ENCODE measurements at regions not wholly inside any gene's neighbourhood (a gene's known extent, or its start where the extent isn't known, plus 50 kb on each side); places are given as distances from the start of the nearest gene placed in this dataset.

GRCh38 chr1:65084066-65084465, 63.9 kb upstream of the AK4 start (continued):
- TF ChIP-seq CHD7 (IDR thresholded peaks at IDR 0.05; ENCODE audit: insufficient replicate concordance, low read length) (no peak), SP4 (IDR thresholded peaks at IDR 0.05; ENCODE audit: low read length) (no peak), CBX5 (IDR thresholded peaks at IDR 0.05; ENCODE audit: low read depth, low read length) (no peak), KDM4A (IDR thresholded peaks at IDR 0.05; ENCODE audit: low read depth, low read length, severe bottlenecking) (no peak), GABPA (IDR thresholded peaks at IDR 0.05; ENCODE audit: borderline replicate concordance, insufficient read depth, low read length) (no peak), TCF12 (IDR thresholded peaks at IDR 0.05; ENCODE audit: low read depth, low read length) (no peak), ASH2L (IDR thresholded peaks at IDR 0.05; ENCODE audit: low read length) (no peak), POU5F1 (IDR thresholded peaks at IDR 0.05; ENCODE audit: low read depth, low read length) (no peak), TEAD4 (IDR thresholded peaks at IDR 0.05; ENCODE audit: low read depth, low read length) (no peak)

Measured in H1 (cell line).